ENCODE measurements at regions not wholly inside any gene's neighbourhood (a gene's known extent, or its start where the extent isn't known, plus 50 kb on each side); places are given as distances from the start of the nearest gene placed in this dataset.

DNA sequence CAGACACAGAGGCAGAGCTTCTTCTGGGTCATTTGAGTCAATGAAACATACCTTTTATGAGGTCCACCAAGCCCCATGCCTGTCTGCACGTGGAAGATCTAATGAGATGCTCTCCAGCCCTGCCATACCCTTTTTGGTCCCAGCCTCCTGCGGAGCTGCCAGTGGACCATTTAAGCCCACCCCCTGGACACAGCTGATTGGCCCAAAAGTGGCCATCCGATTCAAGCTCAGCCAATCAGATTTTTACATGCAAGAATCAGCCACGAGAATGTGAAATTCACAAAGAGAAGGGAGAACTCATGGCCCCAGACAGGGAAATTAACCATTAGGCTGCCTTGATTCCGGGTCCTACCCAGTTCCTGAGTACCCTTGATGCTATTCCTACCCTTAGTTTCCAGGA lies 231.0 kb upstream of the EEF2KMT start:
- Histone ChIP-seq H3K9me3 (no peaks in the 10 kb centered on the region), H3K27ac (no peak overlapping the region), H3K36me3 (replicated peaks in 1 of 2; ENCODE audit: insufficient read depth in 1 of 2, low read depth in 2 of 2) (no peaks in the 10 kb centered on the region), H3K4me1 (no peaks in the 10 kb centered on the region), H3K4me3 (no peak overlapping the region), H3K27me3 (no peaks in the 10 kb centered on the region)
- DNase-seq (no peak), ATAC-seq (no peak)
- 21 to 51% methylated on average over 3 to 5 of the region's 5 CpGs for WGBS, 2 donors
- TF ChIP-seq, protein P1, sequence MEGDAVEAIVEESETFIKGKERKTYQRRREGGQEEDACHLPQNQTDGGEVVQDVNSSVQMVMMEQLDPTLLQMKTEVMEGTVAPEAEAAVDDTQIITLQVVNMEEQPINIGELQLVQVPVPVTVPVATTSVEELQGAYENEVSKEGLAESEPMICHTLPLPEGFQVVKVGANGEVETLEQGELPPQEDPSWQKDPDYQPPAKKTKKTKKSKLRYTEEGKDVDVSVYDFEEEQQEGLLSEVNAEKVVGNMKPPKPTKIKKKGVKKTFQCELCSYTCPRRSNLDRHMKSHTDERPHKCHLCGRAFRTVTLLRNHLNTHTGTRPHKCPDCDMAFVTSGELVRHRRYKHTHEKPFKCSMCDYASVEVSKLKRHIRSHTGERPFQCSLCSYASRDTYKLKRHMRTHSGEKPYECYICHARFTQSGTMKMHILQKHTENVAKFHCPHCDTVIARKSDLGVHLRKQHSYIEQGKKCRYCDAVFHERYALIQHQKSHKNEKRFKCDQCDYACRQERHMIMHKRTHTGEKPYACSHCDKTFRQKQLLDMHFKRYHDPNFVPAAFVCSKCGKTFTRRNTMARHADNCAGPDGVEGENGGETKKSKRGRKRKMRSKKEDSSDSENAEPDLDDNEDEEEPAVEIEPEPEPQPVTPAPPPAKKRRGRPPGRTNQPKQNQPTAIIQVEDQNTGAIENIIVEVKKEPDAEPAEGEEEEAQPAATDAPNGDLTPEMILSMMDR (IDR thresholded peaks at IDR 0.05), result no peak
- no peak for TF ChIP-seq POLR2A (IDR thresholded peaks at IDR 0.05)
- intact Hi-C loops (cut with DNase I), result no loop called here

DNA sequence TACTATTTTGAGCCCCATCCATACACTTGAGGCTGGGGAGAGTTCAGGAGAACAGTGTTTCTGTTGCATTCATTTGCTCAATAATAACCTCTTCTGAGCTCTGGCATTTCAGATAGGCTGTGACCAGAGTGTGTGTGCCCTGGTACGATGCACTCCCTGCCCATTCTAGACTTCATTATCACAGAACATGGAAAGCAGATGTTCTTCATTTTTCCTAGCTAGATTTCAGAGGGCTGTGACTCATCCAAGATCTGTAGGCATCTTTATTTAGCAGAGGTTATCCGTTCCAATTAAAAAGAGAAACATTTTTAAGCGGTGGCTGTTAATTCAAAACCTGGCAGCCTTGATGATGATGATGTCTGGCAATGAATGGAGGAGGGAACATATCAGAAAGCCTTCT lies 228.8 kb upstream of the EEF2KMT start:
- intact Hi-C loops (cut with DNase I), result no loop called here
- ATAC-seq, result no peak

DNA sequence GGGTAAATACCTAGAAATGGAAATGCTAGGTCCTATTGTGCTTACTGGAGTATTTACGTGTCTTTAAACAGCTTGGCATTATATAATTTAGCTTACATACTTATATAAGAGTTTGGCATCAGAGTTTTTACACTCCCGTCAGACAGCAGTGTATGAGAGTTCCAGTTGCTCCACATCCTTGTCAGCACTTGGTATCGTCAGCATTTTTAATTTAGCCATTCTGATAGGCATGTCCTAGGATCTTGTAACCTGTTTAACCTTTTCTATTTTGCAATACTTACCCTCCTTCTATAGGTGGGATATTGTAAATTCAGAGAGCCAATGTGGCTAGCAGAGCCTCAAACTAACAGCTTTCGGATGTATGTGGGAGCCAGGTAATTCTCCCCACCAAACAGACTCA lies 228.3 kb upstream of the EEF2KMT start:
- TF ChIP-seq POLR2A (IDR thresholded peaks at IDR 0.05), result no peak
- TF ChIP-seq, protein P1 (IDR thresholded peaks at IDR 0.05), result no peak

More for the DNA sequence above, 228.8 kb upstream of the EEF2KMT start:
- DNase-seq, result no peak
- Histone ChIP-seq H3K9me3 (no peaks in the 10 kb centered on the region), H3K4me1 (no peaks in the 10 kb centered on the region), H3K4me3 (no peak overlapping the region), H3K27ac (no peak overlapping the region), H3K27me3 (no peaks in the 10 kb centered on the region), H3K36me3 (replicated peaks in 1 of 2; ENCODE audit: insufficient read depth in 1 of 2, low read depth in 2 of 2) (no peaks in the 10 kb centered on the region)
- TF ChIP-seq, protein P1 (IDR thresholded peaks at IDR 0.05), result no peak
- no peak for TF ChIP-seq POLR2A (IDR thresholded peaks at IDR 0.05)
- WGBS, 2 donors, result 65 to 68% methylated on average over 3 of the region's 3 CpGs

DNA sequence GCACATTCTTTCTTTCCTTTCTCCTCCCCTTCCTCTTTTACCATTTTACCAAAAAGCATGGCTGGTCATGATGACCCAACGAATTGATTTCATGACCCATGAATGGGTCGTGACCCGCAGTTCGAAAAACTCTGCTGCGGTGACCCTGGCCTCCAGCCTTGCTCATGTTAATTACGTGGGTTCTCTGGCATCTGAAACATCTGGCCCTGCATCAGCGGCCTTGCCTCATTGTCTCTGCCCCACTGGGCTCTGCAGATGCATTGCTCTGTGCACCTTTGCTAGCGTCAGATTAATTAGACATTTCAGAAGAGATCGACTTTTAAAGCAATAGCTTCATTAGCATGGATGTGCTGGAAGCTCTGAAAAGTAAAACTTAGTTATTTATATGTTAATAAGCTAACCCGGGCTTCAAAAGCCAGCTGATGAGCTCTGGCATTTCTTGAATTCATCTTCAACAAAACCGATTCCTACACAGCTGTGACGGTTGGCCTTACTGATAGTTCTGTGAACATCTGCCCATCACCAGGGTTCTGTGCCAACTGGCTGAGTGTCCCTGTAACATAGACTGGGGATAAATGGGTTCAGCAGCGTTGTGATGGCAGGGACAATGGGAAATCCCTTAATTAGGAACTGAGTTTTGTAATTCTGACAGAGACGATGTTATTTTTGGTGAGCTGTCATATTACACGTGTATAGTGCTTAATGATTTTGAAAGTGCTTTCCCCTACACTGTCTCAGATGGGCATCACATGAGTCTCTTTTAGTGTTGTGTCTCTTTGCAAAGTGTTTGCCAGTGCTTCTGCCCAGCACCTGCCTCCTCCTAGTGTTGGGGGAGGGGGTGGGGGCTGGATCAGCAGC lies 225.9 kb upstream of the EEF2KMT start:
- Histone ChIP-seq H3K4me3 (no peak overlapping the region), H3K4me1 (no peaks in the 10 kb centered on the region), H3K27ac (no peak overlapping the region), H3K9me3 (no peaks in the 10 kb centered on the region), H3K27me3 (no peaks in the 10 kb centered on the region), H3K36me3 (replicated peaks in 1 of 2; ENCODE audit: insufficient read depth in 1 of 2, low read depth in 2 of 2) (no peaks in the 10 kb centered on the region)
- TF ChIP-seq, protein P1 (IDR thresholded peaks at IDR 0.05), result no peak
- no peak for TF ChIP-seq POLR2A (IDR thresholded peaks at IDR 0.05)
- intact Hi-C loops (cut with DNase I), result no loop called here
- DNase-seq, result no peak
- 38 to 42% methylated on average over 13 to 15 of the region's 15 CpGs for WGBS, 2 donors
- ATAC-seq, result no peak

More for the DNA sequence above, 228.3 kb upstream of the EEF2KMT start:
- ATAC-seq (no peak), DNase-seq (no peak)
- no peaks in the 10 kb centered on the region for H3K27me3 ChIP-seq
- no peaks in the 10 kb centered on the region for H3K4me1 ChIP-seq
- intact Hi-C loops (cut with DNase I), result no loop called here
- WGBS, 2 donors, result 60% methylated on average over 4 of the region's 4 CpGs
- H3K27ac ChIP-seq, result no peak overlapping the region
- H3K36me3 ChIP-seq (replicated peaks in 1 of 2; ENCODE audit: insufficient read depth in 1 of 2, low read depth in 2 of 2), result no peaks in the 10 kb centered on the region
- H3K9me3 ChIP-seq, result no peaks in the 10 kb centered on the region
- H3K4me3 ChIP-seq, result no peak overlapping the region

DNA sequence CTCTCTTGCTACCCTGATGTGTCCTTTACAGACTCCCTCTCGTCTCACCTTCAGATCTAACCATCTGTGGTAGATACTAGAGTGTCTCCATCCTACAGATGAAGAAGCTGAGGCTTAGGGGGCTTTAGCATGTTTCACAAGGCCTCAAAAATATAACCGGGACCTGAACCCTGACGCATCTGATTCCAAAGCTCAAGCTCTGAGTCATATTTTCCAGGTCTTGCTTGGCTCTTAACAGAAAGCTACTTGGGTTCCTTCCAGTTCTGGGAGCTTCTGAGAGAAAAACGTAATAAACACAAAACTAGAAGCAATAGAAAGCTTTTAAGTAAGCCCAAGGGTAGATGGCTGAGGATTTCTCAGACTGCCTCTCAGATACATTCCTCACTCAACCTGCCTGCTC lies 224.3 kb upstream of the EEF2KMT start:
- DNase-seq (no peak), ATAC-seq (no peak)
- Histone ChIP-seq H3K4me3 (no peak overlapping the region), H3K27ac (no peak overlapping the region), H3K36me3 (replicated peaks in 1 of 2; ENCODE audit: insufficient read depth in 1 of 2, low read depth in 2 of 2) (no peaks in the 10 kb centered on the region), H3K27me3 (no peaks in the 10 kb centered on the region), H3K9me3 (no peaks in the 10 kb centered on the region), H3K4me1 (no peaks in the 10 kb centered on the region)
- 40 to 58% methylated on average over 4 of the region's 4 CpGs for WGBS, 2 donors
- TF ChIP-seq POLR2A (IDR thresholded peaks at IDR 0.05), result no peak
- TF ChIP-seq, protein P1 (IDR thresholded peaks at IDR 0.05), result no peak
- intact Hi-C loops (cut with DNase I), result no loop called here
